NT2/D1 (cell line): ENCODE measurements at regions not wholly inside any gene's neighbourhood (a gene's known extent, or its start where the extent isn't known, plus 50 kb on each side); places are given as distances from the start of the nearest gene placed in this dataset.

Experiments
- DNase-seq: peaks from one replicate; pipeline ENCODE4 v3.0.0-alpha.2; 2011; ENCODE audit warnings: low read depth, low spot score
- H3K27me3 ChIP-seq: 2 replicates; pipeline ENCODE4 v1.6.0; 2011; ENCODE audit warnings: mild to moderate bottlenecking; ENCODE audit not compliant: insufficient read length, insufficient read depth
- H3K36me3 ChIP-seq: 2 replicates; pipeline ENCODE4 v1.6.1; 2011; ENCODE audit warnings: mild to moderate bottlenecking, low read length, mixed read lengths; ENCODE audit not compliant: insufficient read depth, insufficient read length
- H3K4me1 ChIP-seq: 2 replicates; pipeline ENCODE4 v1.5.1; 2011; ENCODE audit not compliant: insufficient read depth, insufficient read length
- H3K4me3 ChIP-seq: 2 replicates; pipeline ENCODE4 v1.5.1; 2011; ENCODE audit warnings: low read depth; ENCODE audit not compliant: insufficient read length
- H3K9ac ChIP-seq: 2 replicates; pipeline ENCODE4 v1.6.0; 2011; ENCODE audit warnings: low read depth; ENCODE audit not compliant: insufficient read length
- H3K9me3 ChIP-seq: 2 replicates; pipeline ENCODE4 v1.5.1; 2011; ENCODE audit warnings: mild to moderate bottlenecking, low read length; ENCODE audit not compliant: insufficient read depth
- SUZ12 ChIP-seq: IDR thresholded peaks from 2 replicates; pipeline ENCODE4 v1.6.1; 2011; ENCODE audit not compliant: insufficient read length, insufficient read depth; ENCODE audit errors: extremely low read depth
- YY1 ChIP-seq: IDR thresholded peaks from 2 replicates; pipeline ENCODE4 v1.6.1; 2011; ENCODE audit not compliant: insufficient read length, insufficient read depth
- ZNF274 ChIP-seq: IDR thresholded peaks from 2 replicates; pipeline ENCODE4 v1.6.1; 2011; ENCODE audit warnings: mild to moderate bottlenecking, low read depth, low read length

DNA sequence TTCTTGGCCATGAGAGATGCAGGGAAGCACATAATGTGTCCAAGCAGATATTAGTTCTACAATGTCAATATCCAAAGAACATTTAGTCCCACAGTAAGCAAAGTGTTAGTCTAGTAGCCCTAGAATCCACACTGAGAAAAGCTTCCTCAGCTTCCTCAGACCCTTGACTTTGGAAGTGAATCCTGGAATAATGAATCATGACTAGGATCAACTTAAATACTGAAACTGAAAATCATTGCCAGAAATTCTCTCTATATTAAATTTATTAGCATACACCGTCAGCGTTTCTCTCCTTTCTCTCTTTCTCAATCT lies 356.9 kb upstream of the ACVR2A start:
- DNase-seq: no peak
- Histone ChIP-seq H3K9ac (no peak overlapping the region), H3K27me3 (no peaks in the 10 kb centered on the region), H3K4me3 (no peak overlapping the region), H3K4me1 (no peaks in the 10 kb centered on the region), H3K9me3 (no peaks in the 10 kb centered on the region), H3K36me3 (no peaks in the 10 kb centered on the region)
- TF ChIP-seq YY1 (no peak), SUZ12 (no peak), ZNF274 (no peak)

DNA sequence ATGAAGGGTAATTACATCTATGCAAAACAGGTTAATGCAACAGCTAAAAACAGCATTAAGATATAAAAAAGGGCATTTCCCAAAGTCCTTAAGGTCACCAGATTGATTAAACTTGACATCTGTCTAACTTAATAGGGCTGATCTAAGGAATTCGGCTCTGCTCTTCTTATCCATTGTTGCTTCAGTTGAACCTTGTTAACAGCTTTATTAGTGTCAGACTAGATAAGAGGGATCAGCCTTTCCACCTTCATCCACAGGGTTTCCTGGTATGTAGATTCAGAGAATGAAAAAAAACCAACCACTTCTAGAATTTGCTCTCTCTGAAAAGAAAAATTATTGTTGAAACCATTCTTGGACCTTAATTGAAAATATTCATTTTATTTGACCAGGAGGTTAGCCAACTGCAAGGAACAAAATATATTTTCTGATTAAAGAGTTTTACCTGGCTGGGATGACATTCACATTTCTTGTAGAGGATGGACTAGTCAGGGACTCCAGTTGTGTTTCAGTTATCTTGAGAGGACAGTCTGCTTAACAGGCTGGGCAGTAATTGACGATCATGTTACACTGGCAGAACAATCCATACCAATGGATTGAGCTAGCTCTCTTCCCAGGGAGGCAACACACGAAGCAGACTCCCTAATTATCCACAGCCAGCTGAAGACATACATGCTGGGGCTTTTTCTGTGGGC lies 357.4 kb upstream of the ACVR2A start:
- no peak for DNase-seq
- no peaks in the 10 kb centered on the region for H3K27me3 ChIP-seq
- H3K4me1 ChIP-seq: no peaks in the 10 kb centered on the region
- H3K9me3 ChIP-seq: no peaks in the 10 kb centered on the region
- TF ChIP-seq SUZ12 (no peak), ZNF274 (no peak), YY1 (no peak)
- no peak overlapping the region for H3K9ac ChIP-seq
- H3K4me3 ChIP-seq: no peak overlapping the region
- H3K36me3 ChIP-seq: no peaks in the 10 kb centered on the region

DNA sequence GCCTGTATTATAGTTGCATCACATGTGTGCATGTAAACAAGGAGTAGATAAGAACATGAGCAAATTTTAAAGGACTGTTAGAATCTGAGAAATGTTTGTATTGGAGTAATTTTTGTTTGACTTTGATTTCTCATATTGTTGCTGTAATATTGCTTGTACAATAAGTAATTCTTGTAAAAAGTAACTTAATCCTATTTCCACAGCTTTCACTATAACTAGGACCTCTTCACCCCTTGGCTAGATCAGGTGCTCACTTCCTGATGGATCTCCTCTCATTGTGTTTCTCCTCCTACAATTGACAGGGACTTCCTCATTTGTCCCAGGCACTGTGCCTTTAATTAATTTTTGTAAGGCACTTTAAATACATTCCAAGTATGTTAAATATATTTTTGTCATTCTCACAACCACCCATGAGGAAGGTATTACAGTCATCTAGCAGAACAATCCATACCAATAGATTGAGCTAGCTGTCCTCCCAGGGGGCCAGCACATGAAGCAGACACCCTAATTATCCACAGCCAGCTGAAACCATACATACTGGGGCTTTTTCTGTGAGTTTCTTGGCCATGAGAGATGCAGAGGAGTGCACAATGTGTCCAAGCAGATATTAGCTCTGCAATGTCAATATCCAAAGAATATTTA lies 359.5 kb upstream of the ACVR2A start:
- H3K27me3 ChIP-seq: no peaks in the 10 kb centered on the region
- no peak overlapping the region for H3K4me3 ChIP-seq
- no peaks in the 10 kb centered on the region for H3K4me1 ChIP-seq
- TF ChIP-seq YY1: no peak
- no peak for TF ChIP-seq SUZ12
- TF ChIP-seq ZNF274: no peak
- H3K9me3 ChIP-seq: no peaks in the 10 kb centered on the region
- DNase-seq: peak; percentile 16
- H3K36me3 ChIP-seq: no peaks in the 10 kb centered on the region
- no peak overlapping the region for H3K9ac ChIP-seq

DNA sequence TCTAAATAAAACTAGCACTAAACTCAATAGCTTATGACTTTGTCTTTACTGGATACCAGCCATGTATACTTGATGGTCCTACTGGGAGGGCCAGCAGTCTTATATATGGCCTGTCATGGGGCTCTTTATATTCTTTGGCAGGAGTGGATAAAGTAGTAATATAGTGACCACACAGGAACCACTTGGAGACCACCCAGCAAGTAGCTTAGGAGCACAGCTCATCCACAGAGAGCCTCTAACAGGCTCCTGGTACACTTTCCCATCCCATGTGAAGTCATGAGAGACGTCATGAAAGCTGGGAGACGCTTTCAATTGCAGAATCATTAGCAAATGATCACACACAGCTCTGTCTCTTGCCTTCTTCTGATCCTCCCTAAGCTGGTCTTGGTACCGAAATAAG lies 360.9 kb upstream of the ACVR2A start:
- Histone ChIP-seq H3K4me1 (no peaks in the 10 kb centered on the region), H3K36me3 (no peaks in the 10 kb centered on the region), H3K4me3 (no peak overlapping the region), H3K9ac (no peak overlapping the region), H3K27me3 (no peaks in the 10 kb centered on the region), H3K9me3 (no peaks in the 10 kb centered on the region)
- DNase-seq: no peak
- TF ChIP-seq YY1 (no peak), SUZ12 (no peak), ZNF274 (no peak)

DNA sequence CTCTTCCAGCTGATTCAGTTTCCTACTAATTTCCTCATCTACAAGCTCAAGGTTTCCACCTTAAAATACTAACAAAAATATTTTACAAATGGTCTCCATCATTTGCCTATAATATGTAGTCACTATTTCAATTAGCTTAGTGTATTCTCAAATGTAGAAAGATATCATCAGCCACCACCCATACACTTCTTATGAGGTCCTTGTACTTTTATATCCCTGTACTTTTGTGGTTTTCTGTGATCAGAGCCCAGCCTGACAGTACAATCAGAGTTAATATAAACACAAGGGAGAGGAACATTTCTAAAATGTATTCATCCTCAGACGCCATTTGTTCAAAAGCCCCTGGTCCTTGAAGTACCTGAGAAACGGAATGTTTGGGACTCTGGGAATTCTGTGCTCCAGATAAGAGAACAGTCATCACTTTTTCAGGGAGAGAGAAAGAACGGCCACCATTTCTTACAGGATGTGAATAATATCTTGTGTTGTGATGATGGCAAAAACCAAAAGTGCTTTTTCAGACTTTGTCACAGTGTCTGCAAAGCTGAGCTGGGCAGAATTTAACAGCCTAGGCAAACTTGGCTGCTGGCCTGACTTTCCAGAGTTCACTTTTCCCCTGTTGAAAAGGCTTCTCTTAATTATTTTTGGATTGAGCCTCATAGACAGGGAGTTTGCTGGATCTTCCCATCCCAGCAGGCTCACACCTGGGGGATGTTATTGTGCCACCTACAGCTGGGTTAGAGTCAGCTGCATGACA lies 361.7 kb upstream of the ACVR2A start:
- no peaks in the 10 kb centered on the region for H3K27me3 ChIP-seq
- TF ChIP-seq ZNF274: no peak
- no peak for TF ChIP-seq YY1
- TF ChIP-seq SUZ12: no peak
- DNase-seq: no peak

DNA sequence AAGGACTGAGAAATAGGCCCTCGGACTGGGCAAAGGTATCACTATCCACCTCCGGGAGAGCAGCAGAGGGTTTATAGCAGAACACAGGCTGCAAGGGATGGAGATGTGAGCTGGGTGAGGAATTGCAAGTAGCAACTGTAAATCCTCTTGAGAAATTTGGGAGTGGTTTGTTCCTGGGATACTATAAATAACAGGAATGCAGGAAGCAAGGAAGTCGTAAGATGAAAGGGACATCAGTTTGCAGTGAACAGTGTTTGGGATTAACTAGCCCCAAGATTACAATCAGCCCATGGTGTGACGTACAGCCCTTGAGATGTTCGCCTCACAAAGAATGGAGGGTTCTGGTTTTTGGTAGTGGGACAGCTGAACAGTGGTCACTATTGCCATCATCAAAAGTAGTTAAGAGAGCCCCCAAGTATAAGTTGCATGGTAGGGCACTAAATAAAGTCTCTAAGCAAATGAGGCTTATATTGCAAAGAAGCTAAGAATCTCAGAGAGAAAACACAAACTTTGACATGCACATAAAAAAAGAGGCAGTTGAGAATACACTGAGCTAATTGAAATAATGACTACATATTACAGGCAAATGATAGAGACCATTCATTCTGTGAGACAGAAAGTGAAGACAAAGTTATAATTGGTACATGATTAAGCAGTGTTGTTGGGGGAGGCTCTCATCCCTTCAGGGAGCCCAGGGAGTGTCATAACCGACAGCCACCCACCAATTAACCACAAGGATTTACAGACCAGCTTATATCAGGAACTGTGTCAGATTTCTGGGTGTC lies 362.5 kb upstream of the ACVR2A start:
- no peak for DNase-seq
- Histone ChIP-seq H3K4me3 (no peak overlapping the region), H3K9ac (no peak overlapping the region), H3K9me3 (no peaks in the 10 kb centered on the region), H3K36me3 (no peaks in the 10 kb centered on the region), H3K4me1 (no peaks in the 10 kb centered on the region), H3K27me3 (no peaks in the 10 kb centered on the region)
- no peak for TF ChIP-seq SUZ12

More for the DNA sequence above, 361.7 kb upstream of the ACVR2A start:
- Histone ChIP-seq H3K9me3 (no peaks in the 10 kb centered on the region), H3K4me1 (no peaks in the 10 kb centered on the region), H3K9ac (no peak overlapping the region), H3K36me3 (no peaks in the 10 kb centered on the region), H3K4me3 (no peak overlapping the region)

DNA sequence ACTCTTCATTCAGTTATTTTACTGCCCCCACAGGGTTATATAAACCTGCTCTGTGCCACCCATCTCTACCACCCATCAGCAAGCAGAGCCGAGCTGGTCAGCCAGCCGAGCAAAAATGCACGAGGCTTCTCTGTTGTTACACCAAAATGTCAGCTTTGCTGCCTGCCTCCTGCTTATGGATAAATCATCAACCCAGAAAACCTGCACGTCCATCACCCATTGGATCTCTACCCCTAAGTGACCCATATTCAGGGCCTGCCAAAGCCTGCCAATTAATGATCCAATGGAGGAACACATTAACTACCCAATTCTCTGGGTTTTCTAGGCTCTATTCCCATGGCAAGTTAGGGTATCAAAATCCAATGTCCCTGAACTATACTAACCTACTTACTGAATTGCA lies 365.5 kb upstream of the ACVR2A start:
- H3K4me3 ChIP-seq: no peak overlapping the region
- no peaks in the 10 kb centered on the region for H3K27me3 ChIP-seq
- TF ChIP-seq ZNF274: no peak
- TF ChIP-seq SUZ12: no peak
- no peak for TF ChIP-seq YY1
- no peaks in the 10 kb centered on the region for H3K4me1 ChIP-seq
- H3K36me3 ChIP-seq: no peaks in the 10 kb centered on the region
- no peaks in the 10 kb centered on the region for H3K9me3 ChIP-seq
- DNase-seq: no peak
- no peak overlapping the region for H3K9ac ChIP-seq
